Activated CD4-positive, alpha-beta T cell treated with anti-CD3 and anti-CD28 coated beads, Interleukin-2, amount 10 ng/mL, durations not matched to agents 7 days and 5 days (primary cell): ENCODE measurements at regions not wholly inside any gene's neighbourhood (a gene's known extent, or its start where the extent isn't known, plus 50 kb on each side); places are given as distances from the start of the nearest gene placed in this dataset.

Source experiments
- CTCF ChIA-PET: fragments of 350-600 bp; sonication (Branson Sonifier 250); formaldehyde crosslinking; loops from one replicate; lab custom pipeline; 2021; ENCODE audit warnings: antibody characterized with exemption; lab: Charles Lee
- POLR2A ChIA-PET: fragments of 350-600 bp; sonication (Branson Sonifier 250); formaldehyde crosslinking; loops from one replicate; lab custom pipeline; 2021; ENCODE audit warnings: antibody characterized with exemption; lab: Charles Lee
- DNase-seq: peaks from one replicate; pipeline ENCODE4 v3.0.0-alpha.2; 2020
- H3K27ac Mint-ChIP-seq: one replicate; pipeline ENCODE4 v1.8.0; 2021; ENCODE audit warnings: mild to moderate bottlenecking, moderate library complexity, mixed read lengths
- H3K27me3 Mint-ChIP-seq: one replicate; pipeline ENCODE4 v1.8.0; 2021; ENCODE audit warnings: mixed read lengths
- H3K36me3 Mint-ChIP-seq: one replicate; pipeline ENCODE4 v1.8.0; 2021; ENCODE audit warnings: low read depth, mixed read lengths
- H3K4me1 Mint-ChIP-seq: one replicate; pipeline ENCODE4 v1.8.0; 2021; ENCODE audit warnings: mixed read lengths
- H3K4me3 Mint-ChIP-seq: one replicate; pipeline ENCODE4 v1.8.0; 2021; ENCODE audit warnings: mild to moderate bottlenecking, moderate library complexity, mixed read lengths
- H3K9me3 Mint-ChIP-seq: one replicate; pipeline ENCODE4 v1.8.0; 2021; ENCODE audit warnings: mixed read lengths

DNA sequence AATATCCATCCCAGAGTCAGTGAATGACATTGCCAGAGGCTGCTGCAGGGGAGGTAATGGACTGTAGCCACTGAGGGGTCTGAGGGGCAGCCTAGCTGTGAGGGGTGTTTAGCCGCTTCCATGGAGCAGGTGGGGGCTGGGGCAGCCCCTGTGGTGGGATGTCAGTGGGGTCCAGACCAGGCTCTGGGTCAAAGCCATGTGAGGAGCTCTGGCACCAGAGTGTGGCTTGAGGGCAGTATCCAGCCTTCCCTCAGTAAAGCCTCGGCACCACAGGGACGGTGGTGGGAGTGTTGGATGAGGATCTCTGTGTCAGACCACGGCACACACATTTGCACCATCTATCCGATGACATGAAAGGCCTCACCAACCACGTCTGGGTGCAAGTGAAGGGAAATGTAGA, 85.0 kb downstream of the INHBB start:
- no peak overlapping the region for H3K4me3 Mint-ChIP-seq
- no peaks in the 10 kb centered on the region for H3K4me1 Mint-ChIP-seq
- POLR2A ChIA-PET: no interaction called here
- no peaks in the 10 kb centered on the region for H3K36me3 Mint-ChIP-seq
- DNase-seq: no peak
- peaks cover 9% of the 10 kb centered on the region for H3K27me3 Mint-ChIP-seq
- no peaks in the 10 kb centered on the region for H3K9me3 Mint-ChIP-seq
- no peak overlapping the region for H3K27ac Mint-ChIP-seq
- CTCF ChIA-PET: no interaction called here

DNA sequence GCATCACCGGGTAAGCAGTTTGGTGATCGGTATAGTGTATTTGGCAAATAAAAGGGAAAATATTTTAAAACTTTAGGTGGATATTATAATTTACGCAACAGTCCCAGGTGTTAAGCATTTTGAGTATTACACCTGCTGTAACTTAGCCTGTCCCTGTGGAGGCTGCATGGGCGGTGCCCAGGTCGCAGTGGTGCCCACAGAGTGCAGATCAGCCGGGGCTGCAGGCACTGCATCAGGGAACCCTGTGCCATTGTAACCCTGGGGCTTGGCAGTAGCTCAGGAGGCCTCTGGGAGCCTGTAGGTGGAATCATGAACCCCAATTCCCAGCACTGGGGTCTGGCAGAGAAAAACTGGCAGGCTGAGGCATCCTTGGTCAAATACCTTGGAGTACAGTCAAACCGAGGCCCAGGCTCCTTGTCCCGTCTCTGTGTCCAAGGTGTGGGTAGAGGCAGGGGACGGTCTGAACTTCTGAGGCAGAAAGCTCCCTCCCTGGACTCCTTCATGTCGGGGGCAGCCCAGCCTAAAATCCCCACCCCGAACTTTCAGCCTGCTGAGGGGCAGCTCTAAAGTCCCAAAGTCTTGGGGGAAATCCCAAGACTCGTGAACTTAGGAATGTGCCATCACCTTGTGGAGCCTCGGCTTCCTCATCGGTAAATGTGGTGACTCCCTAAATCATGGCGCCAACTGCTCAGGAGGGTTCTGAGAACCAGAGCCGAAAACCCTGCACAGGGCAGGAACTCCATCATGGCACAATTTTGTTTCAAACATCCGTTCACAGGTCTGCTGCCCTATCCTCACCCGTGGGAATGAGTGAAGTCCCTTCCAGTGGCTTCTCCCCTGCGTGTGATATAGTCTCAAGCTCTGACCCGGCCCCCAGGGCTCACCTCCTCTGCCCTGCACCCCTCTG, 85.7 kb downstream of the INHBB start:
- Mint-ChIP-seq H3K27ac (no peak overlapping the region), H3K9me3 (no peaks in the 10 kb centered on the region), H3K27me3 (peaks cover 4% of the 10 kb centered on the region), H3K36me3 (no peaks in the 10 kb centered on the region), H3K4me3 (no peak overlapping the region), H3K4me1 (no peaks in the 10 kb centered on the region)
- CTCF ChIA-PET: no interaction called here
- POLR2A ChIA-PET: no interaction called here
- no peak for DNase-seq

DNA sequence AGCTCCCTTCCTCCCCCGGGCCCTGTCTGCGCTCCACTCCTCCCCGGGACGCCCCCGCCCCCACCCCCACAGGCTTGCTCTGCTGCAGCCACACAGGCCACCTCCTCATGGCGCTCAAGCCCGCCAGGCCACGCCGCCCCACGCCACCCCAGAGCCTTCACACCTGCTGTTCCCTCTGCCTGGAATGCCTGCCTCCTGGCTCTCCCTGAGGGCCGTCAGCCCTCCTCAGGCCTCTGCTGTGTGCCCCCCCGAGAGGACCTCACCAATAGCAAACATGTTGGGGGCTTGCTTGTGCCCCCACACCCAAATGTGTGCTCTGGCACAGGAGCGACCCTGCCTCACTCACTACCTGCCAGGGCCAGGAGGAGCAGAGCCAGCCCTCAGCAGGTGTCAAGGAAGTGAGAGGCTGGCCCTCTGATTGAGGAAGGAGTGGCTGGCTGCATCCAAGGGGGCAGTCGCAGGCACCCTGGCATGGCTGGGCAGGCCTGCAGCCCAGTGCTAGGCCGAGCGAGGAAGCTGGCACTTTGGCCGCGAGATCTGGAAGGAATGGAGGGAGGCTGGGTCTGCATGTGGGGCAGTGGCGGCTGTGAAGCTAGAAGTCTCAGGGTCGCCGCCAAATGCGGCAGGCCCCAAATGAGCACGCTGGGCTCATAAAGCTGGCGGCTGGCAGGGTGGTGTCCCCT, 86.5 kb downstream of the INHBB start:
- CTCF ChIA-PET: no interaction called here
- POLR2A ChIA-PET: no interaction called here
- no peak overlapping the region for H3K4me3 Mint-ChIP-seq
- H3K9me3 Mint-ChIP-seq: no peaks in the 10 kb centered on the region
- no peaks in the 10 kb centered on the region for H3K4me1 Mint-ChIP-seq
- no peaks in the 10 kb centered on the region for H3K36me3 Mint-ChIP-seq
- H3K27ac Mint-ChIP-seq: no peak overlapping the region
- H3K27me3 Mint-ChIP-seq: no peaks in the 10 kb centered on the region
- no peak for DNase-seq

DNA sequence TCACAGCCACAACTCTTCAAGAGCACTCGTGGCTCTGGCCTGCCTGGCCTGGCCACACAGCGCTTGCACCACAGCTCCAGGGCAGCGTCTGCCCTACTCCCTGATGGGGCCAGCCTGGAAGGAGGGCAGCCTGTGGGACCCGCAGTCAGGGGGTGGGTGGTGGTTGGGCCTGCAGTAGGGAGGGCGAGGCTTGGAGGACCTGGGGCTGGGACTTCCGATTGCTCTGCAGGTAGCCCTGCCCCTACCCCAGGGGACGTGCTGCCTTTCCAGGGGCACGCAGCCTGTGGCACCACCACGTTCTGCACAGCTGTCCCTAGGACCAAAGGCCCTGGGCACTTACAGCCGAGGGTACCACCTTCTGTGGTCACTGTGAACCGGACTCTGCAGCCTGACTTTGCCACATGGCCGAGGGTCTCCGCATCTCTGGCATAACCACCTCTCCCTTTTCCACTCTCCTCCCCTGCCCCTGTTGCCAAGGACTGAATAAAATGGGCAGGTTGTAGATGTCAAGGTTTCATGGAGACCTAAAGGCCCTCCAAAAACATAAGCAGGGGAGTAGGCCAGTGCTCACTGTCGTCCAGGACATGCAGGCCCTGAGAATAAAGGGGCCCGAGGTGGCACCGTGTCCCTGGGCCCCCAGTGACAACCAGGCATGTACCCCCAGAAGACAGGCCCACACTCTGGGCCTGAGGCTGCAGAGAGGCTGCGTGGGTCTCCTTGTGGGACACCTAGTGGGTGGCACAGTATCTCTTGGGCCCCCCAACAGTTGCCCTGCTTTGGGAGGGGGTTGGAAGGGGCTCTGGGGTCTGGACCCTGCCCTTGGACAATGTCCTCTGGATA, 87.3 kb downstream of the INHBB start:
- no peak for DNase-seq
- H3K4me1 Mint-ChIP-seq: no peaks in the 10 kb centered on the region
- H3K36me3 Mint-ChIP-seq: no peaks in the 10 kb centered on the region
- no peak overlapping the region for H3K4me3 Mint-ChIP-seq
- H3K9me3 Mint-ChIP-seq: no peaks in the 10 kb centered on the region
- H3K27ac Mint-ChIP-seq: no peak overlapping the region
- ChIA-PET CTCF (no interaction called here), POLR2A (no interaction called here)
- H3K27me3 Mint-ChIP-seq: no peaks in the 10 kb centered on the region

DNA sequence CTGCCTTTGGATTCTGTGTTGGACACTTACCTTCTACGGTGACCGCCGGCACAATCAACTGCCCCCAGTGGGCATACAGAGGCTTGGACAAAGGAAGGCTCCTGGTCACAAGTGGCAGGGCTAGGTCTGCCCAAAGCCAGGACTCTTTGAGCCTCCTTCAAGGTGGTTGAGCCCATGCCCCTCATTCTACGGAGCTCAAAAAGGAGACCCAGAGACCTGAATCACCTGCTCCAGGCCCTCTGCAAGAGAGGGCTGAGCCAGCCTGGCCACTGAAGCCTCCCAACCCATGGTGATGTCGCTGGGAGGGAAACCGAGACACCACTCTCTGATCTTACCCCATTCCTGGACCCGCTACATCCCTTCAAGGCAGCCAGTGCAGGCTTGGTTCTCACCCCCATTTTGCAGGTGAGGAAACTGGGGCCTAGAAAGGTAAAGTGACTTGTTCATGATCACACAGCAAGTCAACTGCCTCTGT, 87.9 kb downstream of the INHBB start:
- no peak overlapping the region for H3K27ac Mint-ChIP-seq
- no peaks in the 10 kb centered on the region for H3K36me3 Mint-ChIP-seq
- ChIA-PET CTCF (no interaction called here), POLR2A (no interaction called here)
- no peak for DNase-seq
- H3K9me3 Mint-ChIP-seq: no peaks in the 10 kb centered on the region
- no peaks in the 10 kb centered on the region for H3K4me1 Mint-ChIP-seq
- H3K27me3 Mint-ChIP-seq: peaks cover 3% of the 10 kb centered on the region
- no peak overlapping the region for H3K4me3 Mint-ChIP-seq

DNA sequence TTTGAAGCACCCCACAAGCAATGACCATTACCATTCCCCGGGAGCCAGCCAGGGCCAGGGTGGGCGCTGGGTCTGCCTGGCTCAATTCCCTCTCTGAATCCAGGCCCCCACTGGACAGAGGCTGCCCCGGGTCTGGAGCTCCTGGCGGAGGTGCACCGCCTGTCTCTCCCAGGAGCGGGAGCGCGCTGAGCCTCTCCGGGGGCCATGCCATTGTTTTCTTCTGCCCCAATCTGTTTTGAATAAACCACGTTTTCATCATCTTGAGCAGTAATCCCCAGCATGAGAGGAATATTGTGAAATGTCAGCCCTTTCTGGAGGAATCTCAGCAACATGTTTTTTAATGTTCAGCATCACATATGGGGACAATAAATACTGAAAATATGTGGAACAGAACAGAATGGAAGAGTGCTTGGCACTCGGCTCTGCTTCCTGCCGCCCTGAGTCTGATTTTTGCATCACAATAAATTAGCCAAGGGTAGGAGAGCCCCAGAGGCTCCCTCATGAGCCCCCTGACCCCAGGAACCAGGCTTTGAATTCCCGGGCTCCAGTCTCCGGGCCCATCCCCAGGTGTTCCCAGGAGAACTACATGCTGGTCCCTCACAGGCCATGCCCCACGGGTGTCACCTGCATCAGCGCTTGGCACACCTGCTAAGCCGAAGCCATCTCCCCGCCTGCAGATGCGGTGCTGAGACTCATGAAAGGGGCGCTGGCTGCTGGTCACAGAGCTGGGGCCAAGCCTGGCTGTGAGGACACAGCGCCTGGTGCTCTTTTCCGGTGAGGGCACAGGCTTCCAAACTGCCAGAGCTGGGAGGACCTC, 88.8 kb downstream of the INHBB start:
- ChIA-PET CTCF (no interaction called here), POLR2A (no interaction called here)
- no peak for DNase-seq
- H3K27ac Mint-ChIP-seq: no peak overlapping the region
- no peaks in the 10 kb centered on the region for H3K9me3 Mint-ChIP-seq
- H3K27me3 Mint-ChIP-seq: peaks cover 10% of the 10 kb centered on the region
- no peak overlapping the region for H3K4me3 Mint-ChIP-seq
- H3K4me1 Mint-ChIP-seq: no peaks in the 10 kb centered on the region
- no peaks in the 10 kb centered on the region for H3K36me3 Mint-ChIP-seq

DNA sequence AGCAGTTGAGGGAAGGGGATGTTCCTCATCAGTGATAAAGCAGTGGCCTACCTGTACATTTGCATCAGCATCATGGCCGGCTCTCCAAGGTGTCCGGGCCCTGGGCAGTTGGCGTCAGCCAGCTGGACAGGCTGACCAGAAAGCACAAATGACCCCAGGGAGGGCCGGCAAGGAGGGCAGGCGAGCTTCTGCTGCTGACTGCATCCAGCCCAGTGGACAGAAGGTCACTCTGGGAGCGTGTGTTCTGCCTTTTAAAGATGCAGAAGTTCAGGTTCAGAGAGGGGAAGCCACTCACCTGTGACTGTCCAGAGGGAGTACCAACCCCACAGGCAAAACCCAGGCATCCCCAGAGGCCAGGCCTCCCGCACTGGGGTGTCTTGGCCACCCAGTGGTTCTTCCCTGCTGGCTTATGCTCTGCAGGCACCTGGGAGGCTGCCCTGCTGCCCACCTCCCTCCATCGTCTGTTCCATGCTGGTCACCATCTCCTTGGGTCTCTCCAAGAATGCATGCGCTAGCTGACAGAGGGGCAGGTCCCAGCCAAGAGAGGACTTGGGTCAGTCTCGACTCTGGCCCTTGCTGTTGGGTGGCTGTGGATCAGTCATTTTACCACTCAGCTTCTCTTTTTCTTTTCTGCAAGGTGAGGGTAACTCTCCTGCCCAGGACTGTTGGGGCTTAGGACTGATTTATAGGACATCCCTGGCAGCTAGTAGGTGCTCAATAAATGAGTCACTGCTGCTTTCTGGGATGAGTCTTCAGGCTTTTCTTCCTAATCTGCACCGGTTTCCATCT, 89.9 kb downstream of the INHBB start:
- CTCF ChIA-PET: interaction anchor here (0.6 kb wide), 1 partner anchor 157 kb away, joined by 3 read pairs; no protein-coding TSS in a partner anchor

DNA sequence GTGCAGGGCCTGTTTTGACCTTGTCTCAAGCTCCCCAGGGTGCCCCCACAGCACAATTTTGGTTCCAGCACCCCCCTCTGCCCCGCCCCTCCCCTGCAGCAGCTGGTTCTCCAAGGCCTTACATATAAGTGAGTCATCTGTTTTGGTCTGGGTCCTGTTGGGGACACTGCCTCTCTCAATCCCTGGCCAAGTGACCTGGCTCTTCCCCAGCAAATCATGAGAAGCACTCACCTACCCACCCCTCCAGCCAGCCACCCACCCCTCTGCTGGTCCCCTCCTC, 90.5 kb downstream of the INHBB start:
- DNase-seq: no peak
- Mint-ChIP-seq H3K36me3 (no peaks in the 10 kb centered on the region), H3K4me3 (no peak overlapping the region), H3K4me1 (no peaks in the 10 kb centered on the region), H3K27ac (no peak overlapping the region), H3K9me3 (no peaks in the 10 kb centered on the region), H3K27me3 (peaks cover 27% of the 10 kb centered on the region)
- ChIA-PET POLR2A (no interaction called here), CTCF (interaction anchor here (0.6 kb wide), 1 partner anchor 157 kb away, joined by 3 read pairs; no protein-coding TSS in a partner anchor)

More for the DNA sequence above, 89.9 kb downstream of the INHBB start:
- Mint-ChIP-seq H3K27me3 (peaks cover 22% of the 10 kb centered on the region), H3K9me3 (no peaks in the 10 kb centered on the region), H3K4me1 (no peaks in the 10 kb centered on the region), H3K4me3 (no peak overlapping the region), H3K36me3 (no peaks in the 10 kb centered on the region), H3K27ac (no peak overlapping the region)
- no peak for DNase-seq
- POLR2A ChIA-PET: no interaction called here

DNA sequence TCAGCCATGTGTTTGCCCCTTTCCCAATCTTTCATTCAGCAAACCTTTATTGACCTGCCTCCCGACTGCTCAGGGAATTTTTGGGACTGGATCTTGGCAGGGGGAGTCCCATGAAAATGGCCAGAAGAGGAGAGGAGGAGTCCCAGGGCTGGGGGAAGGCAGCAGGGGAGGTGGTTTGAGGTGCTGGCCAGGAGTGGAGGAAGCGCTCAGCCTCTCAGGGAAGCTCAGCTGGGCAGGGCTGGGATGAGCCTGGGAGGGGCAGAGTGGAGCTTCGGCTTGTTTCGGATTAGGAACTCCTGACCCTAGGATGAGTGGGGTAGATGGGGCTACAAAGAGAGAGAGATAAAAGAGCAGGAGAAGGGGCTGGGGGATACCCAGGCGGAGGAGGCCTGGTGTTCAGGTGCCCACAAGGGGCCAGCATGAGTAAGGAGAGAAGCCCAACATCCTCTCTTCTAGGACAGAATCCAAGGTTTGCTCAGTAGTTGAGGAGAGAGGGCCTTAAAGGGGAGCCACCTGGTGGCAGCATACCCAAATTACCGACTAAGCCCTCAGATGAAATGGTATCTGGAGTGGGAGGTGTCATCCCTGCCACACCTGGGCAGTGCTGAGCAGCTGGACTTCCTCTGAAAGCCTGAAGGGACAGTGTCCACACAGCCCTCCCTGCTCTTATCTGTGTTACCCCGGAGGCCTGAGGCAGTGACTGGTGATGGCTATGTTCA, 91.1 kb downstream of the INHBB start:
- Mint-ChIP-seq H3K4me3 (no peak overlapping the region), H3K27me3 (peaks cover 34% of the 10 kb centered on the region), H3K9me3 (no peaks in the 10 kb centered on the region), H3K36me3 (no peaks in the 10 kb centered on the region), H3K4me1 (peaks cover 2% of the 10 kb centered on the region), H3K27ac (no peak overlapping the region)
- peak; percentile 19 for DNase-seq
- POLR2A ChIA-PET: no interaction called here
- CTCF ChIA-PET: no interaction called here

DNA sequence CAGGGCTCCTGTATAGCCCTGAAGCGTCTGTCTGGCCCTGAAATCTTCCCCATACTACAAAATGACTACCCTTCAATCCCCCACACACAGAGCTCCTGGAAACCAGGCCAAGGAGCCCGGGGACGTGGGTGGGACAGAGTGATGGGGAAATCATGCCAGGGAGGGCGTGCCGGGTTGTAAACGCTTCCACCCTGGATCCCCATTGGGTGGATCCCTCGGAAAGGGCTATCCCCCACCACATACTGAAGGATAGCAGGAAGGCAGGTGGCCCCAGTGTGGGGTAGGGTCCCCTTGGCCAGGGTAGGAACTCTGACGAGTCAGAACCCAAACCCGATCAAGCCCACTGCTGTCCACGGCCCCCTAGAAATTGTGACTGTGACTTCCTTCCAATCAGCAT, 91.7 kb downstream of the INHBB start:
- ChIA-PET POLR2A (no interaction called here), CTCF (no interaction called here)
- Mint-ChIP-seq H3K27me3 (peaks cover 37% of the 10 kb centered on the region), H3K9me3 (no peaks in the 10 kb centered on the region), H3K4me1 (peaks cover 6% of the 10 kb centered on the region), H3K4me3 (no peak overlapping the region), H3K36me3 (no peaks in the 10 kb centered on the region), H3K27ac (no peak overlapping the region)
- no peak for DNase-seq

DNA sequence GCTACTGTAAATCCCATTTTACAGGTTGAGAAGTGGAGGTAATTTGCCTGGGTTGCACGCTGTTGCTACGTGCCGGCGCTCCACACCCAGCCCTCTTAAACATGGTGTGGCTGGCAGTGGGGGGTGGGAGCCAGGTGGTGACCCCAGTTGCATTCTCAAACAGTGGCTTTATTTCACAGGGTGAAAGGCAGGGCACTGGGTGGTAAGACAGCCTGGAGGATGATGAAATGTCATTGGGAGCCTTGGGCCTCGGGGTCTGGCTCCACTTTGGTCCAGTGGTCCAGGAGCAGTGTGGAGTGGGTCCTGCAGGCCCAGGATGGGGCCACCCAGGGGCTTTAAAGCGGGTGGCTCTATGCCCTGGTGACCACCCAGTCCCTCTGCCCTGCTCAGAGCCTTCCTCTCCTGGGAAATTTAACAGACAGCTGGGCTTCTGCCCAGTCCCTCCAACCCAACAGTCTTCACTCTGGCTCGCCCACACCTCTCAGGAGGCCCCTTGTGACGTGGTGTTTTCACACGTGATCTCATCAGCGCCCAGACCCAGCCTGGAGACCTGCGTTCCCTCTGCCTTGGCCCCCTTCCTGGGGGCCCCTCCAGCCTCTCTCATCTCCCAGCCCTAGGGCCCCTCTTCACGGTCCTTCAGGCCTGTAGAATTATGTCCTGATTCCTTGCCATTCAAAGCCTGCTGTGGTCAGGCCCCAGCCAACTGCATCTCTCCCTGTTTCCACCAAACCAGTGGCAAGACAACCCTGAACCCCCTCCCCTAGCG, 92.5 kb downstream of the INHBB start:
- ChIA-PET CTCF (no interaction called here), POLR2A (no interaction called here)
- Mint-ChIP-seq H3K9me3 (no peaks in the 10 kb centered on the region), H3K36me3 (no peaks in the 10 kb centered on the region), H3K4me1 (peaks cover 12% of the 10 kb centered on the region), H3K27me3 (peaks cover 44% of the 10 kb centered on the region), H3K4me3 (no peak overlapping the region), H3K27ac (no peak overlapping the region)
- DNase-seq: no peak
